Amniotic stem cell (primary cell): ENCODE measurements at regions not wholly inside any gene's neighbourhood (a gene's known extent, or its start where the extent isn't known, plus 50 kb on each side); places are given as distances from the start of the nearest gene placed in this dataset.
"Not testable (repeated sequence)": the region's sequence is repeated elsewhere in the genome, so short reads cannot be mapped to it uniquely, and the experiment has no call there.

Experiments used
- DNase-seq: peaks from one replicate; lab custom pipeline; 2025; lab: John Stamatoyannopoulos, UW

DNA sequence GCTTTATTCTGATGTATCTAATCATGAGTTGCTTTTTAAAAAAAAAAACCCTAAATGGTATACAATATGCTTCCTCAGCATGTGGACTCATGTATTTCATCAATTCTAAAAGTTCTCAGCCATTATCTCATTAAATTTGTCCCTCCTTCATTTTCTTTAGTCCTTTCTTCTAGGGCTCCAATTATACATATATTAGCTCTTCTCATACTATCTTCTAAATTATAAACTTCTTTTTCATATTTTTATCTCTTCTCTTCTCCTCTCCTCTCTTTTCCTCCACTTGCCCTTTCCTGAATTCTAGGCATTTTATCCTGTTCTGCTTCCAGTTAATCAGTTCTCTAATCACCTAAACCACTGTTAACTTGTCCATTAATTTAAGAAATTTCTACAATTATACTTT lies 55.0 kb upstream of the IL33 start:
- no peak for DNase-seq

GRCh38 chr9:6153425-6153824 lies 62.2 kb upstream of the IL33 start:
- DNase-seq, result no peak

GRCh38 chr9:6152788-6153187 lies 62.8 kb upstream of the IL33 start:
- DNase-seq, result no peak

- no peak for DNase-seq
These were observed 65.1 kb upstream of the IL33 start for GRCh38 chr9:6150483-6150882.

GRCh38 chr9:6149315-6149714 lies 66.3 kb upstream of the IL33 start:
- DNase-seq, result no peak

- DNase-seq, result no peak
These were observed 67.8 kb upstream of the IL33 start for GRCh38 chr9:6147846-6148245.

DNA sequence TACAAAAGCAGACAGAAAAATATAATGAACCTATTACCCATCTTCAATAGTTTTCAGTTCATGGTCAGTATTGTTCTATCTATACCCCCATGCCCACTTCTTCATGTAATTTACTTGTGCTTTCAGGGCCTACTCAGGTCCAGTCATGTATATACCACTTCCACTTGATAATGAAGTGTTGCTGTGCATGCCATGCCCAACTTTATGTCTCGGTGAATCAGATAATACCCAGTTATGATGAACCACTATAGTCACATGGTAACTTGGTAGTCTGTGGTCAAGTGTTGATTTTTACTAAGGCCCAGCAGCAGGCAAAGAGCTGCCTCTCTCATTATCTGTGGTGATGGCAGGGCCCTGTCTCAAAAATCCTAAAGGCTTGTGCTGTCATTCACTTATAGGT lies 70.7 kb upstream of the IL33 start:
- no peak for DNase-seq

DNA sequence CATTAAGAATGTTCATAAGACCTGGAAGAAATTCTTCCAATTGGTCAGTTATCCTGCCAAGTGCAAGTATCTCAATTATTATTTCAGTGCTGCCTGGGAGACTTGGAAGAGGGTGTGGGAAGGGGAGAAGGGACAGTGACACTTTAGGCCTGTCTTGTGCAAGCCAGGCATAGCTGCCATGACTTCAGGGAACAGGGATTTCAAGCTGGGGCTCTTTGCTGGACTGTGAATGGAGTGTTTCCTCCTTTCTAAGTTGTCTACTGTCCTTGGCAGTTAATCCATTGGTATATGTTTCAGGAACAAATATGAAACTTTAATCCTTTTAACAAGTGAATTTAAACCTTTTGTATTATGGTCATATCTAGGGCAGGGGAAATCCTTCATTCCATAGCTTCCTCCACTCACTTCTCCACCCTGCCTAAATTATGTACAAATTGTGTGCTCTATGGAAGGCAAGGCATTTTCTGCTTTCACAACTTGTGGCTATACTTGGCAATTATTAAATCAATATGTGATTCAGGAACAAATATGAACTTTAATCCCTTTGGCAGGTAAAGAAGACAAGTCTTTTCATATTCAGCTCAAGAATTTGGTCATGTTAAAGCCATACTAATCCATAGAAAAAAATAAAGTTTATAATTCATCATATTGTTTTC lies 72.7 kb upstream of the IL33 start:
- DNase-seq, result no peak

DNA sequence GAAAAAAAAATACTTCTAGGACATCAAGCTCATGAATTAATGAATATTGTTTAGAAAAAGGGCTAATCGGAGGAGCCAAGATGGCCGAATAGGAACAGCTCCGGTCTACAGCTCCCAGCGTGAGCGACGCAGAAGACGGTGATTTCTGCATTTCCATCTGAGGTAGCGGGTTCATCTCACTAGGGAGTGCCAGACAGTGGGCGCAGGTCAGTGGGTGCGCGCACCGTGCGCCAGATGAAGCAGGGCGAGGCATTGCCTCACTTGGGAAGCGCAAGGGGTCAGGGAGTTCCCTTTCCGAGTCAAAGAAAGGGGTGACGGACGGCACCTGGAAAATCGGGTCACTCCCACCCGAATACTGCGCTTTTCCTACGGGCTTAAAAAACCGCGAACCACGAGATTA lies 79.8 kb upstream of the IL33 start:
- DNase-seq, result not testable (repeated sequence)

DNA sequence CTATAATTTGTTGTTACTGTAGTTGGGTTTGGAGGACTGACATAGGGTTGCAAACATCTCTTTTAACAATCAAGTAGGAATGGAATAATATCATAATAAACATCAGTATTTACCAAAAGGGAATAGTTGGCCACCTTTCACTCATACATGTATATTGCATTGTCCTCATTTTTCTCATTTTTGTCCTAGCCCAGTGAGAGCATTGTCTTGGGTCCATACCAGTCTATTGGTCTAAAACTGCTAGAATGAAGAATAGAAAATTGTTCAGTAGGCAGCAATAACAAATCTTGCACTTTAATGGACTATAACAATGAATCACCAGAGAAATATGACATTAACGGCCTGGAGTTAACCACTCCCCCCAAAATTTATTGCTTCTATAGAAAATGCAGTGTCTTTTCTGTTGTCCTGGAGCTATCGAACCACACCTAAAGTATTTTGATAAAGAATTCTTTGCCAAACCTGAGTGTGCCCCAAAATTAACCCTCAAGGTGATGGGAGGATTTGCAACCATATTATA lies 80.9 kb upstream of the IL33 start:
- no peak for DNase-seq

DNA sequence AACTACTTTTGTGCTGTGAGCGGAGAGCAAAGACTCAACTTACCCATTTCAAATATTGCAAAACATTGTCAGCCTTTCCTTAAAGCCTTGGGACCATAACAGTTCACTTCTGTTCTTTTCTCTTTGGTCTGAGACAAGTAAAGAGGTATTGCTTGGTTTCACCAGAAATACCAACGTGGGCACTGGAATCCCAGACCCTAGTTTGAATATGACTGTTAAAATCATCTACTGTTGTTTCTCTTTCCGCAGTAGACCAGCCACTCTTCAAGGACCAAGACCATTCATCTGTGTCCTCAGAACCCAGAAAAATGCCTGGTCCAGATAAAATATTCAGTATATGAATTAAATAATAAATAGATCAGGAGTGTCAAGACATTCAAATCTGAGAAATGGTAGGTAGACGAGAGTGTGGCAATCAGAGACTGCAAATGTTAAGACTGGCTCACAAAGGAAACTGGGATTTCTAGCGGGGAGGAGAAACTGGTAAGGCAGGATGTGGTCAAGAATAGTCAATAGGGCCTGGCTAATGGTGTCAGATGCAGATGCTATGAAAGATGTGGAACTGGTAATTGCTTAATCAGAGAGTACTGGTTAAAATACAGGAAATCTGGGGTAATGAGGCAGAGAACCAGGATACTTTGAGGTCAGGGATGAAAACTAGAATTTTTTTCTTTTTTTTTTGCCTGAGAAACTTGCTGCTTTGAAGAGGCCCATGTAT lies 82.1 kb upstream of the IL33 start:
- DNase-seq, result no peak

GRCh38 chr9:6132650-6133049 lies 83.0 kb upstream of the IL33 start:
- DNase-seq, result no peak

DNA sequence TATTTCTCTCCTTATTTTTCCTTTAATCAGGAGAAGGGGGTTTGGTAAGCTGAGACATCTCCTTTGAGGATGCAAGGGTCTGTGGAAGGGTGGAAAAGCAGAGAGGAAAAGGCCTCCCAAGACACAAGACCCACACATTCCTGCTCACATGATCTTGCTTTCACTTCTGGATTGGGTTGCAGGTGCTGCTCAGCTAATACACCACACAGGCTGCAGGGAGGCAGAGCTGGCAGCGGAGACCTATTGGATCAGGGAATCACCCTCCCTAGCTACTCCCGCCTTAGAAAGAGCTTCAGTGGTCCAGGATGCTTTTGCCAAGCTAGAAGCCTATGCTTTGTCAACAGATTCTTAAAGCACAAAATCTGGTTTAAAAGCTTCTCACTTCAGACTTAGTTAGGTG lies 87.6 kb upstream of the IL33 start:
- DNase-seq, result no peak

DNA sequence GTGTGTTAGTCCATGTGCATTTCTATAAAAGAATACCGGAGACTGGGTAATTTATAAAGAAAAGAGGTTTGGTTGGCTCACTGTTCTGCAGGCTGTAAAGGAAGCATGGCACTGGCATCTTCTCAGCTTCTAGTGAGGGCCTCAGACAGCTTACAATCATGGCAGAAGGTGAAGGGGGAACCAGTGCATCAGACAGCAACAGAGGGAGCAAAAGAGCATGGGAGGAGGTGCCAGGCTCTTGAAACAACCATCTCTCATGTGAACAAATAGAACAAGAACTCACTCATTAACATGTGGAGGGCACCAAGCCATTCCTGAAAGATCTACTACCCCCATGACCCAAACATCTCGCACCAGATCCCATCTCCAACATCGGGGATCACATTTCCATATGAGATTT lies 89.2 kb upstream of the IL33 start:
- no peak for DNase-seq

DNA sequence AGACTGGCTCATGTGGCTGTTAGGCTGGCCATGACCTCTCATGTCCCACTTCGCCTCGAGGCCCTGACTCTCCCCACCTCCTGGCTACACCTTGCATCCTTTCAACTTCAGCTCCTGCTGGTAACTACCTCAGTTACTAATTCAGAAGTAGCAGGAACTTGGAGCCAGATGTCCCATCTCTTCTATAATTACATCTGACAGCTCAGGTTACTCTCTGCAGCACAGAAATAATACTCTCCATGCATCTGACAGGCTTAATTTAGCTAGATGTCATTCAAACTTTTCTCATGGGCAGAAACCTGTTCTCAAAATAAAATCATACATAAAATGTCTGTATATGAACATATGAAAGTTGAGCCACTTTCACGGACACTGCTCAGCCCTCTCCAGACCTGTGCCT lies 92.2 kb upstream of the IL33 start:
- DNase-seq, result no peak

- DNase-seq, result no peak
These were observed 93.9 kb upstream of the IL33 start for GRCh38 chr9:6121707-6122106.

DNA sequence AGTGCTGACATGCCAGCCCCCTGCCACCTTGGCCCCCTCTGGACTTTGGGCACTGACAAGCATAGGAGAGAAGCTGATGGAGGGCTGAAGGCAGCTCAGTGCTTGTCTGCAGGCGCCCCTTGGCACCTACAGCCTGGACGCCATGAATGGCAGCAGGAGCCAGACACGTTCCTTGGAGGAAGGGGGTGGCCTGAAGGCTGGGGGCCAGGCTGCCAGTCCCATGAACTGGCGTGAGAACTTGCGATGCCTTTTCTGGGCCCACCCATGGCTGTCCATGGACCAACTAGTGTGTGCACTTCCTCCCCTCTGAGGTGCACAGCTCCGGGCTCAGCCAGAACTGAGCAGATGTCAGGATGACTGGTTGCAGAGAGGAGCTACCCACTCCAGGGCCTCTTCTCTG lies 99.0 kb upstream of the RANBP6 start:
- DNase-seq, result no peak

DNA sequence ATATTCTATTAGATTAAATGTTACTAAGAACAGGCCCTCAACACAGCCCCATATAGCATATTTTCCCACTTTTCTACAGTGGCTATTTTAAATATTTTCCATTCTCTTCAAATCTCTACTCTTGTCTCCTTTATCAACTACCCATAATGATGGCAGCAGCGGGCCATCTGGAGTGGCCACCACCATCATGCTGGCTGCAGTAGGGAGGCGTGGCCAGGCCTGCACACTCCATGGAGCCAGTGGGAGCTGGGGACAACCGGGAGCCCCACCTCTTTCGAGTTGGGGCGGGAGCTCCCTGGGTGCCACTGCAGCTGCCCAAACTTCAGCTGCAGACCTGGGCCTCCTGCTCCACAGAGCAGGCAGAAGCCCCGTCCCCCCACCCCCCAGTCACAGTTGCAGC lies 98.4 kb upstream of the RANBP6 start:
- DNase-seq, result no peak

GRCh38 chr9:6113312-6113711 lies 97.9 kb upstream of the RANBP6 start:
- DNase-seq, result no peak

- no peak for DNase-seq
These were observed 94.6 kb upstream of the RANBP6 start for GRCh38 chr9:6109986-6110385.

DNA sequence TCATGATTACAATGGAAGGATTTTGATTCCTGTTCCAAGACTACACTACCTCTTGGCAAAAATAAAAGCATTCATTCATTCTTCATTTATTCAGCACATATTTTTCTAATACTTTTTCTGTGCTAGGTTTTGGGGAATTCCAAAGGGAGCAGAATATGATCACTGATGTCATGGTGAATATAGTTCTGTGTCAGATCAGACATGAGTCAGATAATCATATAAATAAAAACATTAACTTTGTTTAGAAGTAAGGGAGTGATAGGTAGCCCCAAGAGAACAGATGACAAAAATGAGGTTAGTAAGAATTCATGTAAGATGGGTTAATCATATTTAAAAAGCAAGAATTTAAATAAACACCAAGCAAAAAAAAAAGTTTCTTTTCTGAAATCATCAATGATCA lies 94.1 kb upstream of the RANBP6 start:
- no peak for DNase-seq

- no peak for DNase-seq
These were observed 91.4 kb upstream of the RANBP6 start for GRCh38 chr9:6106711-6107339.

GRCh38 chr9:6105738-6106137 lies 90.3 kb upstream of the RANBP6 start:
- no peak for DNase-seq
